ENCODE measurements at regions not wholly inside any gene's neighbourhood (a gene's known extent, or its start where the extent isn't known, plus 50 kb on each side); places are given as distances from the start of the nearest gene placed in this dataset.

DNA sequence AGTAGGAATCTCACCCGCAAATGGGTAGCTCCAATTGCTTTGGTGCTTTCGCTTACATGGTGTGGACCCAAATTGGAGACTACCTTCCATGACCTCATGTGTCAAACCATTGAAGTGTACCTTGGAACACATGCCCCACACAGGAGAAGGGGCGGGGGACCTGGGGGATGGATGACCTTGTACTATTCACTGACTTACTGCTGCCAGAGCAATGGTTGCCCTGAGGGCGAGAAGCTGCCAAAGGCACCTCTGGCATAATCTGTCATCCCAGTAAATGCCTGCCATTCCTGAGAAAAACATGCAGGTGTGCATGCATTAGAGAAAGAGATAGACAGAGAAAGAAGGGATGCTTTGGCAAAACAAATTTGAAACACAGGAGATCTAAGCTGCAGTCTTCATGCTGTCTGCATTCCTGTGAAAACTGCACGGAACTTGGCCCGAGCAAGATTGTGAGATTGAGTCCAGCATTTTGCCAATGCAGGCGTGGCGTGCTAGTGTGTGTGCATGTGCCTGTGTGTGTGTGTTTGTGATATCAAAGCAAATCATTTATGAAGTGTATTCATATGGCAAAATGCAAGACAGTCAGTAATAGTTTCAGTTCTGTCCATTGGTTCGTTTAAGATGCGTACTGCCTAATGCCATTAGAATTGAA is 219.5 kb upstream of the MDFIC2 start:
- Histone ChIP-seq H3K4me3 (ENCODE audit: low read depth in 1 of 2, low read length in 2 of 2) (no peak overlapping the region), H3K9me3 (ENCODE audit: insufficient read depth, low read length, severe bottlenecking) (no peaks in the 10 kb centered on the region), H3K27me3 (ENCODE audit: insufficient read depth, low read length, poor library complexity) (peaks cover 4% of the 10 kb centered on the region), H4K20me1 (ENCODE audit: insufficient read depth, low read length) (no peaks in the 10 kb centered on the region), H3K4me1 (ENCODE audit: insufficient read depth, low read length) (no peaks in the 10 kb centered on the region), H3K79me2 (ENCODE audit: insufficient read depth, low read length) (no peaks in the 10 kb centered on the region), H3K27ac (ENCODE audit: low read length) (no peak overlapping the region), H3K4me2 (ENCODE audit: insufficient read depth, low read length) (no peak overlapping the region), H3K36me3 (ENCODE audit: insufficient read depth, low read length) (no peaks in the 10 kb centered on the region), H2AFZ (ENCODE audit: low read depth, low read length) (no peak overlapping the region), H3K9ac (ENCODE audit: low read depth, low read length) (no peak overlapping the region)
- no peak for TF ChIP-seq EZH2 (IDR thresholded peaks at IDR 0.05; ENCODE audit: borderline replicate concordance, low read depth, low read length, severe bottlenecking)
- TF ChIP-seq, protein P1, sequence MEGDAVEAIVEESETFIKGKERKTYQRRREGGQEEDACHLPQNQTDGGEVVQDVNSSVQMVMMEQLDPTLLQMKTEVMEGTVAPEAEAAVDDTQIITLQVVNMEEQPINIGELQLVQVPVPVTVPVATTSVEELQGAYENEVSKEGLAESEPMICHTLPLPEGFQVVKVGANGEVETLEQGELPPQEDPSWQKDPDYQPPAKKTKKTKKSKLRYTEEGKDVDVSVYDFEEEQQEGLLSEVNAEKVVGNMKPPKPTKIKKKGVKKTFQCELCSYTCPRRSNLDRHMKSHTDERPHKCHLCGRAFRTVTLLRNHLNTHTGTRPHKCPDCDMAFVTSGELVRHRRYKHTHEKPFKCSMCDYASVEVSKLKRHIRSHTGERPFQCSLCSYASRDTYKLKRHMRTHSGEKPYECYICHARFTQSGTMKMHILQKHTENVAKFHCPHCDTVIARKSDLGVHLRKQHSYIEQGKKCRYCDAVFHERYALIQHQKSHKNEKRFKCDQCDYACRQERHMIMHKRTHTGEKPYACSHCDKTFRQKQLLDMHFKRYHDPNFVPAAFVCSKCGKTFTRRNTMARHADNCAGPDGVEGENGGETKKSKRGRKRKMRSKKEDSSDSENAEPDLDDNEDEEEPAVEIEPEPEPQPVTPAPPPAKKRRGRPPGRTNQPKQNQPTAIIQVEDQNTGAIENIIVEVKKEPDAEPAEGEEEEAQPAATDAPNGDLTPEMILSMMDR (IDR thresholded peaks at IDR 0.05; ENCODE audit: borderline replicate concordance, extremely low read depth, low read length, poor library complexity, severe bottlenecking), result no peak
- ATAC-seq (ENCODE audit: insufficient read depth, low read depth), result no peak
- DNase-seq, result no peak

DNA sequence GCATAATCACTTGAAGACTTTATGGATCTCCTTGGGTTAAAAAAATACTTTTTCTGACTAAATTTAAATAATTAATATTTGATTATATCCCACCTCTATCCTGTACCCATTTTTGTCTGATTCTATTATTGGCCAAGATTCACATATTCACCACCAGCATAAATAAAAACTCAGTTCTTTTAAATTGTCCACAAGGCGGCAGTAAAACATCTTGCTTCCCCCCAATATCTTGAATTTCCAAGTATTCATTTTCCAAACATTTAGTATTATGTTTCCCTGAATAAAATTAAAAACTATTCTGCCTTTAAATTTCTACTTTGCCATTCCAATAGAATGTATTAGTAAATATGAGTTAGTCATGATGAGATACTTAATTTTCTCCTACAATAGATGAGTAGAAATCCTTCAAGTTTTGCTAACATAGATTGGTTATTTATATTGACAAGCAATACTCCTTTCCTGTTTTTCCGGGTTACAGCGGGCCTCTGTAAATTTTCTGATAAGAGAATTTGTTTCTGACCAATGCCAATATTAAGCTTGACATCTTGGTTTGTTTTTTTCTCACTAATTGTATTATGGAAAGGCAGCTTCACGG is 218.7 kb upstream of the MDFIC2 start:
- H2AFZ ChIP-seq (ENCODE audit: low read depth, low read length), result no peak overlapping the region
- no peak overlapping the region for H3K4me2 ChIP-seq (ENCODE audit: insufficient read depth, low read length)
- H3K36me3 ChIP-seq (ENCODE audit: insufficient read depth, low read length), result no peaks in the 10 kb centered on the region
- H4K20me1 ChIP-seq (ENCODE audit: insufficient read depth, low read length), result no peaks in the 10 kb centered on the region
- DNase-seq (no peak), ATAC-seq (ENCODE audit: insufficient read depth, low read depth) (no peak)
- H3K9me3 ChIP-seq (ENCODE audit: insufficient read depth, low read length, severe bottlenecking), result no peaks in the 10 kb centered on the region
- no peaks in the 10 kb centered on the region for H3K79me2 ChIP-seq (ENCODE audit: insufficient read depth, low read length)
- no peak overlapping the region for H3K4me3 ChIP-seq (ENCODE audit: low read depth in 1 of 2, low read length in 2 of 2)
- H3K4me1 ChIP-seq (ENCODE audit: insufficient read depth, low read length), result no peaks in the 10 kb centered on the region
- no peak overlapping the region for H3K27ac ChIP-seq (ENCODE audit: low read length)
- H3K27me3 ChIP-seq (ENCODE audit: insufficient read depth, low read length, poor library complexity), result peaks cover 4% of the 10 kb centered on the region
- H3K9ac ChIP-seq (ENCODE audit: low read depth, low read length), result no peak overlapping the region
- TF ChIP-seq, protein P1 (IDR thresholded peaks at IDR 0.05; ENCODE audit: borderline replicate concordance, extremely low read depth, low read length, poor library complexity, severe bottlenecking), result peak; percentile 59
- TF ChIP-seq EZH2 (IDR thresholded peaks at IDR 0.05; ENCODE audit: borderline replicate concordance, low read depth, low read length, severe bottlenecking), result no peak

DNA sequence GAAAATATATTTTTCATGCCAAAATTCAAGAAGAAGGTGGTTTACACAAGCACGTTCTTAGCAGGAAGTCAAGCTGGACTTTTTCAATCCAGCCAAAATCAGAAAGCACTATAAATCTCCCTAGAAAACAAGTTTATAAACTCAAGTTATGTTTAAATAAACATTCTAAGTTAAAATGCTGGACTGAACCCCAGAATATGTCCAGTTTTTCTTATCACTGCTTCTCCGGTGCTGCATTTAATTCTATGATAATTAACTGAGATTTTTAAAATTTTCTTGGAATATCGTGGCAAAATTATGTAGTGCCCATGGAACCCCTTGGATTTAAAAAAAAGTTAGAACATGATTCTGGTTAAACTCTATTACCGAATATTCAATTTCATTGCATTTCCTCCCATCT is 218.2 kb upstream of the MDFIC2 start:
- peaks cover 4% of the 10 kb centered on the region for H3K27me3 ChIP-seq (ENCODE audit: insufficient read depth, low read length, poor library complexity)

More for the DNA sequence above, 218.2 kb upstream of the MDFIC2 start:
- Histone ChIP-seq H3K4me2 (ENCODE audit: insufficient read depth, low read length) (no peak overlapping the region), H3K9me3 (ENCODE audit: insufficient read depth, low read length, severe bottlenecking) (no peaks in the 10 kb centered on the region), H3K79me2 (ENCODE audit: insufficient read depth, low read length) (no peaks in the 10 kb centered on the region), H3K27ac (ENCODE audit: low read length) (no peak overlapping the region), H3K9ac (ENCODE audit: low read depth, low read length) (no peak overlapping the region), H2AFZ (ENCODE audit: low read depth, low read length) (no peak overlapping the region), H4K20me1 (ENCODE audit: insufficient read depth, low read length) (no peaks in the 10 kb centered on the region), H3K4me3 (ENCODE audit: low read depth in 1 of 2, low read length in 2 of 2) (no peak overlapping the region), H3K36me3 (ENCODE audit: insufficient read depth, low read length) (no peaks in the 10 kb centered on the region), H3K4me1 (ENCODE audit: insufficient read depth, low read length) (no peaks in the 10 kb centered on the region)
- TF ChIP-seq EZH2 (IDR thresholded peaks at IDR 0.05; ENCODE audit: borderline replicate concordance, low read depth, low read length, severe bottlenecking), result no peak
- TF ChIP-seq, protein P1 (IDR thresholded peaks at IDR 0.05; ENCODE audit: borderline replicate concordance, extremely low read depth, low read length, poor library complexity, severe bottlenecking), result no peak
- DNase-seq (no peak), ATAC-seq (ENCODE audit: insufficient read depth, low read depth) (no peak)
